ENCODE measurements at regions not wholly inside any gene's neighbourhood (a gene's known extent, or its start where the extent isn't known, plus 50 kb on each side); places are given as distances from the start of the nearest gene placed in this dataset.

GRCh38 chr11:15551901-15552851, 437.5 kb downstream of the INSC start:
- Histone ChIP-seq H3K4me1 (no peaks in the 10 kb centered on the region), H3K27ac (no peak overlapping the region), H3K27me3 (peaks cover 0 to 5% (median 0%) of the 10 kb centered on the region in 4 donors), H3K9me3 (no peaks in the 10 kb centered on the region), H3K36me3 (no peaks in the 10 kb centered on the region), H3K4me3 (no peak overlapping the region)
- no peak for DNase-seq
- 62 to 70% methylated on average over 4 of the region's 4 CpGs for WGBS, 2 donors
- no peak for TF ChIP-seq POLR2A (IDR thresholded peaks at IDR 0.05)
- TF ChIP-seq, protein P1, sequence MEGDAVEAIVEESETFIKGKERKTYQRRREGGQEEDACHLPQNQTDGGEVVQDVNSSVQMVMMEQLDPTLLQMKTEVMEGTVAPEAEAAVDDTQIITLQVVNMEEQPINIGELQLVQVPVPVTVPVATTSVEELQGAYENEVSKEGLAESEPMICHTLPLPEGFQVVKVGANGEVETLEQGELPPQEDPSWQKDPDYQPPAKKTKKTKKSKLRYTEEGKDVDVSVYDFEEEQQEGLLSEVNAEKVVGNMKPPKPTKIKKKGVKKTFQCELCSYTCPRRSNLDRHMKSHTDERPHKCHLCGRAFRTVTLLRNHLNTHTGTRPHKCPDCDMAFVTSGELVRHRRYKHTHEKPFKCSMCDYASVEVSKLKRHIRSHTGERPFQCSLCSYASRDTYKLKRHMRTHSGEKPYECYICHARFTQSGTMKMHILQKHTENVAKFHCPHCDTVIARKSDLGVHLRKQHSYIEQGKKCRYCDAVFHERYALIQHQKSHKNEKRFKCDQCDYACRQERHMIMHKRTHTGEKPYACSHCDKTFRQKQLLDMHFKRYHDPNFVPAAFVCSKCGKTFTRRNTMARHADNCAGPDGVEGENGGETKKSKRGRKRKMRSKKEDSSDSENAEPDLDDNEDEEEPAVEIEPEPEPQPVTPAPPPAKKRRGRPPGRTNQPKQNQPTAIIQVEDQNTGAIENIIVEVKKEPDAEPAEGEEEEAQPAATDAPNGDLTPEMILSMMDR (IDR thresholded peaks at IDR 0.05) = no peak
- intact Hi-C loops (cut with DNase I) = no loop called here

- H3K27me3 ChIP-seq = peaks cover 0 to 12% (median 0%) of the 10 kb centered on the region in 4 donors
- DNase-seq = no peak
- TF ChIP-seq, protein P1 (IDR thresholded peaks at IDR 0.05) = no peak
- TF ChIP-seq POLR2A (IDR thresholded peaks at IDR 0.05) = no peak
- intact Hi-C loops (cut with DNase I) = no loop called here
- H3K27ac ChIP-seq = no peak overlapping the region
- H3K9me3 ChIP-seq = no peaks in the 10 kb centered on the region
- no peak overlapping the region for H3K4me3 ChIP-seq
- no peaks in the 10 kb centered on the region for H3K36me3 ChIP-seq
- no peaks in the 10 kb centered on the region for H3K4me1 ChIP-seq
- 59 to 63% methylated on average over 1 of the region's 1 CpG for WGBS, 2 donors
Measured at GRCh38 chr11:15555161-15555560, 440.4 kb downstream of the INSC start.

DNA sequence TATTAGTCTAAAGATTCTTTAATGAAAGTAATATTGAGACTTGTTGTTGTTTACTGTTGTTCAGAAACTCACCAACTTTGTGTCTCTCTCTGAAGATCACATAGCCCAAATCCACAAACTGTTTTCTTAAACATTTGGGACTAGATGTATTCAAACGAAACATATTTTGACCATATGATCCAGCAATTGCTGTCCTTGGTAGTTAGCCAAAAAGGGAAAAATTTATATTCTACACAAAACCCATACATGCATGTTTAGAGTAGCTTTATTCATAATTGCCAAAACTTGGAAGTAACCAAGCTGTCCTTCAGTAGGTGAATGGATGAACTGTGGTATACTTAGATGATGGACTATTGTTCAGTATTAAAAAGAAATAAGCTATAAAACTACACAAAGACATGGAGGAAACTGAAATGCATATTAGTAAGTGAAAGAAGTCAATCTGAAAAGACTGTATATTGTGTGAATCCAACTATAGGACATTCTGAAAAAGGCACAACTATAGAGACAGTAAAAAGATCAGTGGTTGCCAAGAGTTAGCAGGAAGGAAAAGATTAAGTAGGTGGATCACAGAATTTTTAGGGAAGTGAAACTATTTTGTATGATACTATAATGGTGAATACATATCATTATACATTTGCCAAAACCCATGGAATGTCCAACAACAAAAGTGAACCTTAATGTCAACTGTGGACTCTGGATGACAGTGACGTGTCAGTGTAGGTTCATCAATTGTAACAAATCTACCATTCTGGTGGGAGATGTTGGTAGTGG, 442.9 kb downstream of the INSC start:
- H3K27ac ChIP-seq = no peak overlapping the region
- TF ChIP-seq, protein P1 (IDR thresholded peaks at IDR 0.05) = no peak
- TF ChIP-seq POLR2A (IDR thresholded peaks at IDR 0.05) = no peak
- H3K9me3 ChIP-seq = no peaks in the 10 kb centered on the region
- no peaks in the 10 kb centered on the region for H3K4me1 ChIP-seq
- intact Hi-C loops (cut with DNase I) = no loop called here
- WGBS, 2 donors = 62 to 76% methylated on average over 2 of the region's 2 CpGs
- peaks cover 0 to 19% (median 0%) of the 10 kb centered on the region in 4 donors for H3K27me3 ChIP-seq
- H3K4me3 ChIP-seq = no peak overlapping the region
- DNase-seq = no peak
- H3K36me3 ChIP-seq = no peaks in the 10 kb centered on the region

DNA sequence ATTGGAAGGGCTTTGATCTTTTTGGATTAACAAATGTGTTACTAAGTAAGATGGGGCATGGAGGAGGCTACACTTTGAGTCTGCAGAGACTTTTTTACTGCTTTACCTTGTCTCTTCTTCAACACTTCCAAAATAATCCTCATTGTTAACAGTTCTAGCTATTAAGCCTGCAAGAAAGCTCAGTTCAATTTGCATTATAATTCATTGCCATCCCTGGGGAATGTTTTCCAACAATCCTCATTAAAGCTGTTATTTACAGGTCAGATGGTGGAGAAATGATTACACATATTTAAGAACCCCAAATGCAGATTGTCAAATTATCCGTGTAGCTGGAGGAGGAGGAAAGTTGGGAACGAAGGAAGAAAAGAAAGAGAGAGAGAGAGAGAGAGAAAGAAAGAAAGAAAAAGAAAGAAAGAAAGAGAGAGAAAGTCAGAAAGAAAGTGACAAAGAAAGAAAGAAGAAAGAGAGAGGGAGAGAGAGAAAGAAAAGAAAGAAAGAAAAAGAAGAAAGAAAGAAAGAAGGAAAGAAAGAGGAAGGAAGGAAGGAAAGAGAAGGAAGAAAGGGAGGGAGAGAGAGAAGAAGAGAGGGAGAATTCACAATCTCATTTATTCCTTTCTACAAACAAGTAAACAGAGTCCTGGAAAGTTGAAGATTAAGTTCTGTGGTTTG, 443.9 kb downstream of the INSC start:
- no peaks in the 10 kb centered on the region for H3K4me1 ChIP-seq
- no peak for DNase-seq
- no peaks in the 10 kb centered on the region for H3K9me3 ChIP-seq
- H3K27me3 ChIP-seq = peaks cover 0 to 27% (median 0%) of the 10 kb centered on the region in 4 donors
- TF ChIP-seq, protein P1 (IDR thresholded peaks at IDR 0.05) = no peak
- no peak for TF ChIP-seq POLR2A (IDR thresholded peaks at IDR 0.05)
- H3K36me3 ChIP-seq = no peaks in the 10 kb centered on the region
- no peak overlapping the region for H3K27ac ChIP-seq
- no peak overlapping the region for H3K4me3 ChIP-seq
- intact Hi-C loops (cut with DNase I) = no loop called here
- 50 to 52% methylated on average over 2 of the region's 2 CpGs for WGBS, 2 donors
